Liver (tissue), 8 donors: ENCODE measurements at regions not wholly inside any gene's neighbourhood (a gene's known extent, or its start where the extent isn't known, plus 50 kb on each side); places are given as distances from the start of the nearest gene placed in this dataset.

ENCODE experiments used
- DNase-seq: peaks from one replicate; pipeline ENCODE4 v3.0.0-alpha.2; 2017; ENCODE audit warnings: low spot score
- H3K27ac ChIP-seq, 2 donors: one replicate each; pipeline ENCODE4 v1.7.0; 2013; ENCODE audit warnings: inconsistent platforms in 2 of 2, low read length in 2 of 2, control low read depth in 1 of 2, low read depth in 1 of 2, mild to moderate bottlenecking in 1 of 2
- H3K27me3 ChIP-seq, 4 donors: one replicate each; pipeline versions ENCODE4 v1.6.1 to v1.7.0; 2013; ENCODE audit warnings: low read length in 3 of 4, inconsistent platforms in 1 of 4, mild to moderate bottlenecking in 1 of 4, moderate library complexity in 1 of 4; ENCODE audit not compliant: control insufficient read depth in 4 of 4, insufficient read depth in 4 of 4
- H3K36me3 ChIP-seq, 4 donors: one replicate each; pipeline versions ENCODE4 v1.6.1 to v1.7.0; 2013; ENCODE audit warnings: low read length in 3 of 4, mild to moderate bottlenecking in 3 of 4, low read depth in 1 of 4, moderate library complexity in 1 of 4; ENCODE audit not compliant: control insufficient read depth in 4 of 4, insufficient read depth in 3 of 4
- H3K4me1 ChIP-seq, 4 donors: one replicate each; pipeline versions ENCODE4 v1.6.1 to v1.7.0; 2013; ENCODE audit warnings: low read length in 3 of 4, mild to moderate bottlenecking in 3 of 4, moderate library complexity in 1 of 4; ENCODE audit not compliant: control insufficient read depth in 4 of 4, insufficient read depth in 4 of 4
- H3K4me3 ChIP-seq, 3 donors: one replicate each; pipeline versions ENCODE4 v1.6.1 to v1.7.0; 2013; ENCODE audit warnings: low read length in 3 of 3, control low read depth in 1 of 3, low read depth in 1 of 3, mild to moderate bottlenecking in 1 of 3
- H3K9ac ChIP-seq, 2 donors: one replicate each; pipeline ENCODE4 v1.7.0; 2013; ENCODE audit warnings: low read length in 2 of 2, mild to moderate bottlenecking in 2 of 2, moderate library complexity in 2 of 2, control low read depth in 1 of 2, low read depth in 1 of 2
- H3K9me3 ChIP-seq, 4 donors: one replicate each; pipeline versions ENCODE4 v1.6.1 to v1.7.0; 2013; ENCODE audit warnings: low read length in 3 of 4; ENCODE audit not compliant: control insufficient read depth in 4 of 4
- ATF3 ChIP-seq: IDR thresholded peaks from 2 replicates; pipeline ENCODE4 v1.6.1; 2016; ENCODE audit warnings: antibody characterized with exemption
- CTCF ChIP-seq: fragments of 150-350 bp; IDR thresholded peaks from 2 replicates; pipeline ENCODE4 v1.5.1; 2017; ENCODE audit warnings: improper control_type of control experiment, low read depth, low read length; ENCODE audit not compliant: missing input control
- EGR1 ChIP-seq, 2 donors: IDR thresholded peaks; 2 replicates each; pipeline ENCODE4 v1.6.1; 2016 to 2018; ENCODE audit warnings: antibody characterized with exemption in 2 of 2, low read depth in 2 of 2
- FOXA1 ChIP-seq: IDR thresholded peaks from 2 replicates; pipeline ENCODE4 v1.6.1; 2016; ENCODE audit warnings: antibody characterized with exemption
- FOXA2 ChIP-seq: IDR thresholded peaks from 2 replicates; pipeline ENCODE4 v1.6.1; 2016; ENCODE audit warnings: antibody characterized with exemption
- GABPA ChIP-seq, 2 donors: IDR thresholded peaks in 1 of 2; conservative IDR thresholded peaks in 1 of 2; 2 replicates each; pipeline ENCODE4 v1.6.1; 2016; ENCODE audit warnings: antibody characterized with exemption in 2 of 2, mild to moderate bottlenecking in 1 of 2, moderate library complexity in 1 of 2
- HNF4A ChIP-seq, 2 donors: conservative IDR thresholded peaks; 2 replicates each; pipeline ENCODE4 v1.6.1; 2016; ENCODE audit warnings: antibody characterized with exemption in 2 of 2, mild to moderate bottlenecking in 2 of 2
- HNF4G ChIP-seq: IDR thresholded peaks from 2 replicates; pipeline ENCODE4 v1.6.1; 2016; ENCODE audit warnings: antibody characterized with exemption
- JUND ChIP-seq, 2 donors: IDR thresholded peaks; 2 replicates each; pipeline ENCODE4 v1.6.1; 2016; ENCODE audit warnings: antibody characterized with exemption in 2 of 2
- MAX ChIP-seq: IDR thresholded peaks from 2 replicates; pipeline ENCODE4 v1.6.1; 2016; ENCODE audit warnings: antibody characterized with exemption
- NR2F2 ChIP-seq: IDR thresholded peaks from 2 replicates; pipeline ENCODE4 v1.6.1; 2016; ENCODE audit warnings: antibody characterized with exemption
- RAD21 ChIP-seq, 2 donors: IDR thresholded peaks; 2 replicates each; pipeline ENCODE4 v1.6.1; 2016; ENCODE audit warnings: antibody characterized with exemption in 2 of 2, mild to moderate bottlenecking in 2 of 2
- REST ChIP-seq: IDR thresholded peaks from 2 replicates; pipeline ENCODE4 v1.6.1; 2016; ENCODE audit warnings: antibody characterized with exemption, mild to moderate bottlenecking
- RXRA ChIP-seq, 2 donors: IDR thresholded peaks; 2 replicates each; pipeline ENCODE4 v1.6.1; 2017 to 2018; ENCODE audit warnings: antibody characterized with exemption in 2 of 2, mild to moderate bottlenecking in 1 of 2
- SP1 ChIP-seq: IDR thresholded peaks from 2 replicates; pipeline ENCODE4 v1.6.1; 2018; ENCODE audit warnings: antibody characterized with exemption, mild to moderate bottlenecking
- TAF1 ChIP-seq: conservative IDR thresholded peaks from 2 replicates; pipeline ENCODE4 v1.6.1; 2016; ENCODE audit warnings: antibody characterized with exemption, mild to moderate bottlenecking
- YY1 ChIP-seq: IDR thresholded peaks from 2 replicates; pipeline ENCODE4 v1.6.1; 2016; ENCODE audit warnings: antibody characterized with exemption, mild to moderate bottlenecking
- ZBTB33 ChIP-seq: IDR thresholded peaks from 2 replicates; pipeline ENCODE4 v1.6.1; 2016; ENCODE audit warnings: antibody characterized with exemption
- WGBS: extraction: QIAGEN DNeasy Blood & Tissue Kit; methylation state at CpG from one replicate; pipeline ENCODE4 v1.1.7; 2013; 5-methylcytosine and 5-hydroxymethylcytosine counted together
- donor health status: healthy.
- donor health status: healthy.
- donor health status: healthy.
- donor health status: healthy.
- donor health status: healthy.

- WGBS: 97% methylated on average over 4 of the region's 4 CpGs
- Histone ChIP-seq H3K27ac (no peak overlapping the region), H3K9me3 (no peaks in the 10 kb centered on the region), H3K4me1 (peaks cover 0 to 2% (median 0%) of the 10 kb centered on the region in 4 donors), H3K9ac (no peak overlapping the region), H3K36me3 (no peaks in the 10 kb centered on the region), H3K27me3 (no peaks in the 10 kb centered on the region), H3K4me3 (no peak overlapping the region)
- DNase-seq: no peak
- TF ChIP-seq NR2F2: no peak
- no peak for TF ChIP-seq TAF1
- no peak for TF ChIP-seq HNF4G
- no peak for TF ChIP-seq JUND (IDR thresholded peaks at IDR 0.05)
- no peak for TF ChIP-seq MAX
- TF ChIP-seq ATF3: no peak
- TF ChIP-seq EGR1 (IDR thresholded peaks at IDR 0.05; ENCODE audit: low read depth in 2 of 2): no peak
- TF ChIP-seq CTCF: no peak
- TF ChIP-seq HNF4A (conservative IDR thresholded peaks at IDR 0.05): no peak
- TF ChIP-seq SP1: no peak
- TF ChIP-seq RAD21 (IDR thresholded peaks at IDR 0.05): no peak
- no peak for TF ChIP-seq YY1
- no peak for TF ChIP-seq FOXA2
- no peak for TF ChIP-seq FOXA1
Observed at GRCh38 chr2:134190062-134190806, 63.6 kb upstream of the MGAT5 start.

GRCh38 chr2:134190807-134191203 lies 63.1 kb upstream of the MGAT5 start:
- 94% methylated on average over 8 of the region's 8 CpGs for WGBS
- Histone ChIP-seq H3K4me3 (no peak overlapping the region), H3K9ac (no peak overlapping the region), H3K27me3 (no peaks in the 10 kb centered on the region), H3K4me1 (peaks cover 0 to 2% (median 0%) of the 10 kb centered on the region in 4 donors), H3K27ac (no peak overlapping the region), H3K9me3 (no peaks in the 10 kb centered on the region), H3K36me3 (no peaks in the 10 kb centered on the region)
- DNase-seq: no peak
- TF ChIP-seq HNF4A (conservative IDR thresholded peaks at IDR 0.05): no peak
- TF ChIP-seq HNF4G: no peak
- no peak for TF ChIP-seq FOXA1
- TF ChIP-seq NR2F2: no peak
- no peak for TF ChIP-seq GABPA (IDR thresholded peaks at IDR 0.05 in 1 of 2, conservative IDR thresholded peaks at IDR 0.05 in 1 of 2)
- no peak for TF ChIP-seq REST
- no peak for TF ChIP-seq TAF1
- no peak for TF ChIP-seq EGR1 (IDR thresholded peaks at IDR 0.05; ENCODE audit: low read depth in 2 of 2)
- TF ChIP-seq ATF3: no peak
- TF ChIP-seq RXRA (IDR thresholded peaks at IDR 0.05): no peak
- no peak for TF ChIP-seq FOXA2
- TF ChIP-seq SP1: no peak
- no peak for TF ChIP-seq JUND (IDR thresholded peaks at IDR 0.05)
- no peak for TF ChIP-seq YY1
- TF ChIP-seq ZBTB33: no peak
- no peak for TF ChIP-seq CTCF
- TF ChIP-seq RAD21 (IDR thresholded peaks at IDR 0.05): no peak
